ENCODE measurements at regions not wholly inside any gene's neighbourhood (a gene's known extent, or its start where the extent isn't known, plus 50 kb on each side); places are given as distances from the start of the nearest gene placed in this dataset.

GRCh38 chr4:138494931-138495330, 252.8 kb upstream of the SLC7A11 start:
- TF ChIP-seq CTCF (IDR thresholded peaks at IDR 0.05) = no peak

GRCh38 chr4:138494116-138494515, 252.0 kb upstream of the SLC7A11 start:
- Histone ChIP-seq H3K4me3 (ENCODE audit: low read depth in 1 of 2, low read length in 1 of 2) (no peak overlapping the region), H3K36me3 (no peaks in the 10 kb centered on the region), H3K27ac (no peak overlapping the region), H3K4me1 (ENCODE audit: control insufficient read depth in 1 of 2, insufficient read depth in 1 of 2, low read depth in 1 of 2, low read length in 1 of 2) (peaks cover 7 to 11% of the 10 kb centered on the region in 2 experiments), H3K9me3 (no peaks in the 10 kb centered on the region), H3K27me3 (no peaks in the 10 kb centered on the region)
- no peak for TF ChIP-seq CTCF (IDR thresholded peaks at IDR 0.05)

More at GRCh38 chr4:138494931-138495330, 252.8 kb upstream of the SLC7A11 start:
- H3K4me1 ChIP-seq (ENCODE audit: control insufficient read depth in 1 of 2, insufficient read depth in 1 of 2, low read depth in 1 of 2, low read length in 1 of 2) = peaks cover 7 to 11% of the 10 kb centered on the region in 2 experiments
- H3K9me3 ChIP-seq = no peaks in the 10 kb centered on the region
- H3K36me3 ChIP-seq = no peaks in the 10 kb centered on the region
- no peaks in the 10 kb centered on the region for H3K27me3 ChIP-seq
- H3K4me3 ChIP-seq (ENCODE audit: low read depth in 1 of 2, low read length in 1 of 2) = no peak overlapping the region
- no peak overlapping the region for H3K27ac ChIP-seq

GRCh38 chr4:138492176-138492575, 250.0 kb upstream of the SLC7A11 start:
- Histone ChIP-seq H3K27ac (peak overlapping the region; percentile 29), H3K4me3 (ENCODE audit: low read depth in 1 of 2, low read length in 1 of 2) (no peak overlapping the region), H3K36me3 (no peaks in the 10 kb centered on the region), H3K9me3 (no peaks in the 10 kb centered on the region), H3K27me3 (no peaks in the 10 kb centered on the region), H3K4me1 (ENCODE audit: control insufficient read depth in 1 of 2, insufficient read depth in 1 of 2, low read depth in 1 of 2, low read length in 1 of 2) (peaks cover 7 to 11% of the 10 kb centered on the region in 2 experiments)
- TF ChIP-seq CTCF (IDR thresholded peaks at IDR 0.05) = no peak

- Histone ChIP-seq H3K27ac (no peak overlapping the region), H3K36me3 (no peaks in the 10 kb centered on the region), H3K27me3 (no peaks in the 10 kb centered on the region), H3K9me3 (no peaks in the 10 kb centered on the region), H3K4me3 (ENCODE audit: low read depth in 1 of 2, low read length in 1 of 2) (no peak overlapping the region), H3K4me1 (ENCODE audit: control insufficient read depth in 1 of 2, insufficient read depth in 1 of 2, low read depth in 1 of 2, low read length in 1 of 2) (peaks cover 7 to 11% of the 10 kb centered on the region in 2 experiments)
- no peak for TF ChIP-seq CTCF (IDR thresholded peaks at IDR 0.05)
Measured at GRCh38 chr4:138488533-138488932, 246.4 kb upstream of the SLC7A11 start.

GRCh38 chr4:138487670-138488069, 245.5 kb upstream of the SLC7A11 start:
- no peak overlapping the region for H3K27ac ChIP-seq
- H3K4me1 ChIP-seq (ENCODE audit: control insufficient read depth in 1 of 2, insufficient read depth in 1 of 2, low read depth in 1 of 2, low read length in 1 of 2) = peaks cover 7 to 9% of the 10 kb centered on the region in 2 experiments
- no peak for TF ChIP-seq CTCF (IDR thresholded peaks at IDR 0.05)
- H3K4me3 ChIP-seq (ENCODE audit: low read depth in 1 of 2, low read length in 1 of 2) = no peak overlapping the region
- no peaks in the 10 kb centered on the region for H3K27me3 ChIP-seq
- no peaks in the 10 kb centered on the region for H3K9me3 ChIP-seq
- no peaks in the 10 kb centered on the region for H3K36me3 ChIP-seq

GRCh38 chr4:138487230-138487629, 245.1 kb upstream of the SLC7A11 start:
- Histone ChIP-seq H3K4me3 (ENCODE audit: low read depth in 1 of 2, low read length in 1 of 2) (no peak overlapping the region), H3K36me3 (no peaks in the 10 kb centered on the region), H3K9me3 (no peaks in the 10 kb centered on the region), H3K27me3 (no peaks in the 10 kb centered on the region), H3K4me1 (ENCODE audit: control insufficient read depth in 1 of 2, insufficient read depth in 1 of 2, low read depth in 1 of 2, low read length in 1 of 2) (peaks cover 3 to 5% of the 10 kb centered on the region in 2 experiments), H3K27ac (no peak overlapping the region)
- TF ChIP-seq CTCF (IDR thresholded peaks at IDR 0.05) = no peak
